ENCODE measurements at regions not wholly inside any gene's neighbourhood (a gene's known extent, or its start where the extent isn't known, plus 50 kb on each side); places are given as distances from the start of the nearest gene placed in this dataset.

GRCh38 chr9:87338088-87338989 is 159.3 kb upstream of the DAPK1 start:
- TF ChIP-seq CTCF (IDR thresholded peaks at IDR 0.05) (no peak), POLR2A (IDR thresholded peaks at IDR 0.05) (no peak)

All from stomach (tissue), 4 donors.